Trophoblast cell (in vitro differentiated cells and primary cell): ENCODE measurements at regions not wholly inside any gene's neighbourhood (a gene's known extent, or its start where the extent isn't known, plus 50 kb on each side); places are given as distances from the start of the nearest gene placed in this dataset.
"Not testable (repeated sequence)": the region's sequence is repeated elsewhere in the genome, so short reads cannot be mapped to it uniquely, and the experiment has no call there.

ENCODE experiments used
- DNase-seq, 2 donors: peaks; one replicate each; pipeline ENCODE4 v3.0.0-alpha.2; 2016
- H2AFZ ChIP-seq: 2 replicates; pipeline ENCODE4 v1.6.1; 2013; ENCODE audit warnings: low read length, moderate library complexity, mild to moderate bottlenecking; ENCODE audit not compliant: insufficient read depth, poor library complexity
- H2AK5ac ChIP-seq: 2 replicates; pipeline ENCODE4 v1.6.1; 2013; ENCODE audit warnings: mild to moderate bottlenecking, low read length
- H2BK120ac ChIP-seq: 2 replicates; pipeline ENCODE4 v1.6.1; 2013; ENCODE audit warnings: low read length, mild to moderate bottlenecking, moderate library complexity; ENCODE audit not compliant: insufficient read depth, poor library complexity
- H2BK12ac ChIP-seq: 2 replicates; pipeline ENCODE4 v1.6.1; 2013; ENCODE audit warnings: mild to moderate bottlenecking, low read length, moderate library complexity
- H2BK5ac ChIP-seq: 2 replicates; pipeline ENCODE4 v1.6.1; 2013; ENCODE audit warnings: low read length, low read depth, moderate library complexity, mild to moderate bottlenecking; ENCODE audit not compliant: poor library complexity
- H3K14ac ChIP-seq: 2 replicates; pipeline ENCODE4 v1.6.1; 2013; ENCODE audit warnings: mild to moderate bottlenecking, low read length
- H3K18ac ChIP-seq: 2 replicates; pipeline ENCODE4 v1.6.1; 2013; ENCODE audit warnings: mild to moderate bottlenecking, low read length
- H3K23ac ChIP-seq: 2 replicates; pipeline ENCODE4 v1.6.1; 2013; ENCODE audit warnings: low read length
- H3K27ac ChIP-seq: 2 replicates; pipeline ENCODE4 v1.5.1; 2013; ENCODE audit warnings: low read depth, mild to moderate bottlenecking, inconsistent platforms, low read length, moderate library complexity
- H3K27me3 ChIP-seq: 2 replicates; pipeline ENCODE4 v1.6.1; 2013; ENCODE audit warnings: inconsistent platforms, mild to moderate bottlenecking, low read length, moderate library complexity; ENCODE audit not compliant: insufficient read depth
- H3K36me3 ChIP-seq, 2 experiments: 1 replicate in 1 of 2; 2 replicates in 1 of 2; pipeline ENCODE4 v1.6.1; 2013; ENCODE audit warnings: low read length in 2 of 2, mild to moderate bottlenecking in 2 of 2, moderate library complexity in 1 of 2; ENCODE audit not compliant: insufficient read depth in 2 of 2, control insufficient read depth in 1 of 2
- H3K4ac ChIP-seq: 2 replicates; pipeline ENCODE4 v1.6.1; 2013; ENCODE audit warnings: low read depth, mild to moderate bottlenecking, low read length, moderate library complexity
- H3K4me1 ChIP-seq, 2 experiments: 1 replicate in 1 of 2; 2 replicates in 1 of 2; pipeline ENCODE4 v1.6.1; 2013; ENCODE audit warnings: low read length in 2 of 2, mild to moderate bottlenecking in 2 of 2, moderate library complexity in 1 of 2; ENCODE audit not compliant: insufficient read depth in 2 of 2, control insufficient read depth in 1 of 2
- H3K4me2 ChIP-seq: 2 replicates; pipeline ENCODE4 v1.6.1; 2013; ENCODE audit warnings: inconsistent platforms, mild to moderate bottlenecking, low read length, moderate library complexity
- H3K4me3 ChIP-seq: 2 replicates; pipeline ENCODE4 v1.5.1; 2013; ENCODE audit warnings: mild to moderate bottlenecking, low read depth, low read length, inconsistent platforms
- H3K79me1 ChIP-seq: one replicate; pipeline ENCODE4 v1.6.1; 2013; ENCODE audit warnings: low read length
- H3K79me2 ChIP-seq: 2 replicates; pipeline ENCODE4 v1.6.1; 2013; ENCODE audit warnings: low read length, mild to moderate bottlenecking; ENCODE audit not compliant: control insufficient read depth, insufficient read depth, poor library complexity
- H3K9ac ChIP-seq: 2 replicates; pipeline ENCODE4 v1.6.1; 2013; ENCODE audit warnings: mild to moderate bottlenecking, low read length
- H3K9me3 ChIP-seq: 2 replicates; pipeline ENCODE4 v1.6.1; 2013; ENCODE audit warnings: low read depth, mild to moderate bottlenecking, control low read depth, inconsistent platforms, low read length; ENCODE audit not compliant: insufficient read depth
- H4K12ac ChIP-seq: 2 replicates; pipeline ENCODE4 v1.6.1; 2013; ENCODE audit warnings: low read depth, mild to moderate bottlenecking, low read length, moderate library complexity
- H4K8ac ChIP-seq: 2 replicates; pipeline ENCODE4 v1.6.1; 2013; ENCODE audit warnings: low read depth, mild to moderate bottlenecking, low read length, moderate library complexity
- H4K91ac ChIP-seq: one replicate; pipeline ENCODE4 v1.6.1; 2013; ENCODE audit warnings: low read depth, mild to moderate bottlenecking, low read length, moderate library complexity
- WGBS: extraction: QIAGEN DNeasy Blood & Tissue Kit; methylation state at CpG from one replicate; pipeline ENCODE4 v1.1.7; 2013; ENCODE audit warnings: missing lambda C conversion rate; ENCODE audit not compliant: insufficient read length, insufficient coverage; ENCODE audit errors: extremely low coverage; 5-methylcytosine and 5-hydroxymethylcytosine counted together

DNA sequence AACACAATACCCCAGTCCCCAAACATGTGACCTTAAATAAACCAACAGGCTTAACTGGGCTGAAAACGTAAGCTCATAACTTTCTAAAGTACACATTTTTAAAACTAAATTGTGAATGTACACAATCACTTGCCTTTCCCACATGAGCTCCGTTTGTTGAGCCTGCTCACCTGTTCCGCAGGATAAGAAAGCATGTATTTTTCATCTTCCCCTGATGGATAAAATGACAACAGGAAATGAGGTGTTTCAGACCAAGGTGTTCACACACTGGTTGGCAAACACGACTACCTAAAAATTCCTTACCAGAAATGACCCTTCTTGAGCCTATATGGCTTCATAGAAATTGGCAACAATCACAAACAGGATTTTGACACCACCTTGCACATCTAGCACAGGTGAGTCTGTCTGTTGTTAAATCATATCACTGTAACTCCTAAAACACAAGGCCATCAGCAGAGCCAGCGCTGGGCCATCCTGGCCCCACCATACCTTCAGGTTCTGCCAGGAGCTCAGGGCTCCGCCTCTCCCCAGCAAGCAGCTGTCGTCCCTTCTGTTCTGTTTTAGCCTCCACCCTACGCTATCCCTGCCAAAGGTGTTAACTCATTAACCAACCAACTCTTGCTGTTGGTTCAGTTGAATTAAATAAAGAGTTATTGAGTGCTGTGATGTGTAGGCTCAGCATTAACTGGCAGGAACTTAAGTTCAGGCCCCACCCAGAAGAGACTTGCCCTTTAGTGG lies 73.6 kb upstream of the RNF32 start:
- Histone ChIP-seq H2AK5ac (no peak overlapping the region), H3K9me3 (peaks cover 6% of the 10 kb centered on the region), H3K79me1 (no peaks in the 10 kb centered on the region), H2BK12ac (no peak overlapping the region), H4K12ac (no peak overlapping the region), H2BK5ac (no peak overlapping the region), H2AFZ (no peak overlapping the region), H4K8ac (no peak overlapping the region), H3K4me2 (no peak overlapping the region), H3K9ac (peak overlapping the region; percentile 19), H3K23ac (peak overlapping the region; percentile 40), H3K4me3 (no peak overlapping the region), H3K4me1 (no peaks in the 10 kb centered on the region), H3K4ac (no peak overlapping the region), H2BK120ac (no peak overlapping the region), H3K18ac (no peak overlapping the region), H3K14ac (no peak overlapping the region), H3K36me3 (no peaks in the 10 kb centered on the region), H3K27me3 (no peaks in the 10 kb centered on the region), H3K79me2 (no peaks in the 10 kb centered on the region), H4K91ac (no peak overlapping the region), H3K27ac (no peak overlapping the region)
- DNase-seq = no peak
- no CpG with 5 or more reads among the region's 8 CpGs for WGBS

DNA sequence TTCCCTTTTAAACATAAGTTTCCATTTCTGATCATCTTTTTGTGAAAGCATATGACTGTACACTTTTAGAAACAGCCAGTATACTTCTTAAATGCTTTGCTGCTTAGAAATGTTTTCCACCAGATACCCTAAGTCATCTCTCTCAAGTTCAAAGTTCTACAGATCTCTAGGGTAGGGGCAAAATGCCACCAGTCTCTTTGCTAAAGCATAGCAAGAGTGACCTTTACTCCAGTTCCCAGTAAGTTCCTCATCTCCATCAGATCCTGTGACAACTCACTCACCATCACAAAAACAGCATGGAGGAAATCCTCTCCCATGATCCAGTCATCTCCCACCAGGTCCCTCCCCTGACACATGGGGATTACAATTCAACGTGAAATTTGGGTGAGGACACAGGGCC lies 75.6 kb upstream of the RNF32 start:
- H2BK120ac ChIP-seq, H4K12ac ChIP-seq, H3K4me3 ChIP-seq, H2BK12ac ChIP-seq, H2AFZ ChIP-seq, H3K4me1 ChIP-seq, H3K14ac ChIP-seq, H4K8ac ChIP-seq, H3K9ac ChIP-seq, DNase-seq, H2AK5ac ChIP-seq, H3K23ac ChIP-seq, H3K27ac ChIP-seq, H3K4ac ChIP-seq, H3K79me1 ChIP-seq, H2BK5ac ChIP-seq, H3K18ac ChIP-seq, H3K79me2 ChIP-seq, H3K27me3 ChIP-seq, H3K36me3 ChIP-seq, H3K9me3 ChIP-seq, H4K91ac ChIP-seq, H3K4me2 ChIP-seq: not testable (repeated sequence)
- no CpG with 5 or more reads among the region's 1 CpG for WGBS

DNA sequence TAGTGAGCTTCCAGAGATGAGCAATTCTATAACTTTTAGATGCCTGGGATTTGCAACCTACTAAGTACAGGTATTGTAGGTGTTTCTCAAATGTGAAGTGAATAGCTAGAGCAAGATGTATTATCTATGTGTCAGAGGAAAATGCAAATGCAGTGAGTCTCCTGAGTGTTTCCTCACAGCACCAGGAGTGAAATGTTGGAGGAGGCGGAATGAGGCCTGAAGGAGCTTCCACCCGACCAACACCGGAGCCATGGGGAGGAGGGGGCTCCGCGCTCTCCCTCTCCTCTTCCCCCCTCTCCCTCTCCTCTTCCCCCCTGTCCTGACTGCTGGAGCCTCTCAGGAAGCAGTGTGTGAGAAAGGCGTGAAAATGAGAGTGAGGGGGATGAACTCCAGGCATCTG lies 79.9 kb upstream of the RNF32 start:
- Histone ChIP-seq H2BK120ac (no peak overlapping the region), H3K9me3 (peaks cover 6% of the 10 kb centered on the region), H3K79me1 (no peaks in the 10 kb centered on the region), H3K4me2 (no peak overlapping the region), H4K91ac (no peak overlapping the region), H3K14ac (no peak overlapping the region), H3K4me1 (no peaks in the 10 kb centered on the region), H3K9ac (no peak overlapping the region), H3K18ac (no peak overlapping the region), H3K27me3 (no peaks in the 10 kb centered on the region), H3K4ac (no peak overlapping the region), H2AK5ac (no peak overlapping the region), H3K79me2 (no peaks in the 10 kb centered on the region), H3K36me3 (no peaks in the 10 kb centered on the region), H3K23ac (no peak overlapping the region), H2BK5ac (no peak overlapping the region), H2AFZ (no peak overlapping the region), H4K12ac (no peak overlapping the region), H4K8ac (no peak overlapping the region), H2BK12ac (no peak overlapping the region), H3K27ac (no peak overlapping the region), H3K4me3 (no peak overlapping the region)
- WGBS = no CpG with 5 or more reads among the region's 6 CpGs
- peak in 1 of 2 donors; percentile 10 for DNase-seq

DNA sequence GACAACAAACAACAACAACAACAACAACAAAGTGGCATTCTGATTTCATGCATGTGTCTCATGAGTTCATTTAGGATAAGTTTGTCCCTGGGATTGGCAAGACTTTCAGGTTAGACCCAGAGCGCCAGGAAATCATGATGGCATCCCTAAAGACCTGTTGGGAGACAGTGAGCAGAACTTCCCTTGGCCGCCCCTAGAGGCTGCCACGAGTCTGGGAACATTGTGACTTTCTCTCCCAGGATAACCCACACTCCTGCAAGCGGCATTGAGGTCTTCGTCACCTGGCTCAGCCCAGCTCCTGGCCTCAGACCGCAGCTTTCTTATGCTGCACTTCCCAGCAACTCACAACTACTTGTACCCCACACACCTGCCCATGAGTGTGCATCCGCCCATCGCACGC lies 80.5 kb upstream of the RNF32 start:
- Histone ChIP-seq H3K18ac (no peak overlapping the region), H2AK5ac (no peak overlapping the region), H3K4ac (no peak overlapping the region), H3K4me2 (no peak overlapping the region), H2BK5ac (no peak overlapping the region), H3K36me3 (no peaks in the 10 kb centered on the region), H3K27me3 (no peaks in the 10 kb centered on the region), H2BK120ac (no peak overlapping the region), H2AFZ (no peak overlapping the region), H4K91ac (no peak overlapping the region), H3K79me1 (no peaks in the 10 kb centered on the region), H3K9me3 (peaks cover 6% of the 10 kb centered on the region), H3K4me3 (no peak overlapping the region), H3K14ac (no peak overlapping the region), H3K27ac (no peak overlapping the region), H3K4me1 (no peaks in the 10 kb centered on the region), H2BK12ac (no peak overlapping the region), H3K9ac (peak overlapping the region; percentile 14), H4K8ac (no peak overlapping the region), H3K79me2 (no peaks in the 10 kb centered on the region), H3K23ac (no peak overlapping the region), H4K12ac (no peak overlapping the region)
- WGBS = no CpG with 5 or more reads among the region's 9 CpGs
- DNase-seq = peak; percentile 25 to 54
